ENCODE measurements at regions not wholly inside any gene's neighbourhood (a gene's known extent, or its start where the extent isn't known, plus 50 kb on each side); places are given as distances from the start of the nearest gene placed in this dataset.

- TF ChIP-seq, protein P1, sequence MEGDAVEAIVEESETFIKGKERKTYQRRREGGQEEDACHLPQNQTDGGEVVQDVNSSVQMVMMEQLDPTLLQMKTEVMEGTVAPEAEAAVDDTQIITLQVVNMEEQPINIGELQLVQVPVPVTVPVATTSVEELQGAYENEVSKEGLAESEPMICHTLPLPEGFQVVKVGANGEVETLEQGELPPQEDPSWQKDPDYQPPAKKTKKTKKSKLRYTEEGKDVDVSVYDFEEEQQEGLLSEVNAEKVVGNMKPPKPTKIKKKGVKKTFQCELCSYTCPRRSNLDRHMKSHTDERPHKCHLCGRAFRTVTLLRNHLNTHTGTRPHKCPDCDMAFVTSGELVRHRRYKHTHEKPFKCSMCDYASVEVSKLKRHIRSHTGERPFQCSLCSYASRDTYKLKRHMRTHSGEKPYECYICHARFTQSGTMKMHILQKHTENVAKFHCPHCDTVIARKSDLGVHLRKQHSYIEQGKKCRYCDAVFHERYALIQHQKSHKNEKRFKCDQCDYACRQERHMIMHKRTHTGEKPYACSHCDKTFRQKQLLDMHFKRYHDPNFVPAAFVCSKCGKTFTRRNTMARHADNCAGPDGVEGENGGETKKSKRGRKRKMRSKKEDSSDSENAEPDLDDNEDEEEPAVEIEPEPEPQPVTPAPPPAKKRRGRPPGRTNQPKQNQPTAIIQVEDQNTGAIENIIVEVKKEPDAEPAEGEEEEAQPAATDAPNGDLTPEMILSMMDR (IDR thresholded peaks at IDR 0.05; ENCODE audit: low read length): no peak
- no peak for TF ChIP-seq EZH2 (IDR thresholded peaks at IDR 0.05; ENCODE audit: borderline replicate concordance, low read length)
Measured at GRCh38 chr10:52567247-52567580, 205.4 kb downstream of the MBL2 start.
